Astrocyte (in vitro differentiated cells and primary cell): ENCODE measurements at regions not wholly inside any gene's neighbourhood (a gene's known extent, or its start where the extent isn't known, plus 50 kb on each side); places are given as distances from the start of the nearest gene placed in this dataset.
A peak's percentile ranks its signal among the peaks of the same experiment; 100 is the strongest.
"Not testable (repeated sequence)": the region's sequence is repeated elsewhere in the genome, so short reads cannot be mapped to it uniquely, and the experiment has no call there.

ENCODE experiments used
- DNase-seq: peaks from one replicate; pipeline ENCODE4 v3.0.0-alpha.2; 2010; ENCODE audit warnings: low read depth
- FAIRE-seq: peaks from 2 replicates; lab custom pipeline; 2011; peaks lifted over from hg19 to GRCh38; lab: Jason Lieb, UNC
- H2AFZ ChIP-seq: 2 replicates; pipeline ENCODE4 v1.6.0; 2012; ENCODE audit warnings: low read depth, low read length, inconsistent platforms
- H3K27ac ChIP-seq: 2 replicates; pipeline ENCODE4 v1.5.1; 2011; ENCODE audit warnings: low read depth, low read length, inconsistent platforms
- H3K27me3 ChIP-seq: 2 replicates; pipeline ENCODE4 v1.6.0; 2011; ENCODE audit warnings: low read length, inconsistent platforms; ENCODE audit not compliant: insufficient read depth
- H3K36me3 ChIP-seq: 2 replicates; pipeline ENCODE4 v1.5.1; 2011; ENCODE audit warnings: low read length, inconsistent platforms; ENCODE audit not compliant: insufficient read depth
- H3K4me1 ChIP-seq: 2 replicates; pipeline ENCODE4 v1.5.1; 2011; ENCODE audit warnings: low read length, inconsistent platforms; ENCODE audit not compliant: insufficient read depth
- H3K4me2 ChIP-seq: 2 replicates; pipeline ENCODE4 v1.6.0; 2012; ENCODE audit warnings: low read length, inconsistent platforms
- H3K4me3 ChIP-seq: 2 replicates; pipeline ENCODE4 v1.5.1; 2011; ENCODE audit warnings: low read depth, mild to moderate bottlenecking, low read length, inconsistent platforms; ENCODE audit not compliant: insufficient read depth
- H3K79me2 ChIP-seq: 2 replicates; pipeline ENCODE4 v1.6.0; 2012; ENCODE audit warnings: mild to moderate bottlenecking, low read length, inconsistent platforms; ENCODE audit not compliant: insufficient read depth
- H3K9ac ChIP-seq: 2 replicates; pipeline ENCODE4 v1.6.0; 2012; ENCODE audit warnings: mild to moderate bottlenecking, low read length, inconsistent platforms
- H3K9me3 ChIP-seq: 2 replicates; pipeline ENCODE4 v1.5.1; 2012; ENCODE audit warnings: low read depth, mild to moderate bottlenecking, low read length, inconsistent platforms; ENCODE audit not compliant: insufficient read depth
- H4K20me1 ChIP-seq: 2 replicates; pipeline ENCODE4 v1.6.0; 2012; ENCODE audit warnings: low read length, inconsistent platforms; ENCODE audit not compliant: insufficient read depth
- H3K27ac Mint-ChIP-seq: one replicate; pipeline ENCODE4 v1.8.0; 2021; ENCODE audit warnings: mild to moderate bottlenecking, mixed read lengths; ENCODE audit not compliant: unreplicated experiment
- H3K27me3 Mint-ChIP-seq: one replicate; pipeline ENCODE4 v1.8.0; 2021; ENCODE audit warnings: low read depth, mixed read lengths; ENCODE audit not compliant: unreplicated experiment
- H3K36me3 Mint-ChIP-seq: one replicate; pipeline ENCODE4 v1.8.0; 2021; ENCODE audit warnings: low read depth, mixed read lengths; ENCODE audit not compliant: unreplicated experiment
- H3K4me1 Mint-ChIP-seq: one replicate; pipeline ENCODE4 v1.8.0; 2021; ENCODE audit warnings: low read depth, mixed read lengths; ENCODE audit not compliant: unreplicated experiment
- H3K4me3 Mint-ChIP-seq: one replicate; pipeline ENCODE4 v1.8.0; 2021; ENCODE audit warnings: mild to moderate bottlenecking, moderate library complexity, mixed read lengths; ENCODE audit not compliant: unreplicated experiment
- H3K9me3 Mint-ChIP-seq: one replicate; pipeline ENCODE4 v1.8.0; 2021; ENCODE audit warnings: mild to moderate bottlenecking, mixed read lengths; ENCODE audit not compliant: unreplicated experiment
- EZH2 ChIP-seq: IDR thresholded peaks from 2 replicates; pipeline ENCODE4 v1.6.1; 2012; ENCODE audit warnings: mild to moderate bottlenecking, low read length, inconsistent platforms; ENCODE audit not compliant: insufficient read depth
- TF ChIP-seq, protein P1 (sequence below): IDR thresholded peaks from 2 replicates; pipeline ENCODE4 v1.5.1; 2011; ENCODE audit warnings: low read depth, mild to moderate bottlenecking, inconsistent platforms, low read length, moderate library complexity; ENCODE audit not compliant: insufficient read depth

DNA sequence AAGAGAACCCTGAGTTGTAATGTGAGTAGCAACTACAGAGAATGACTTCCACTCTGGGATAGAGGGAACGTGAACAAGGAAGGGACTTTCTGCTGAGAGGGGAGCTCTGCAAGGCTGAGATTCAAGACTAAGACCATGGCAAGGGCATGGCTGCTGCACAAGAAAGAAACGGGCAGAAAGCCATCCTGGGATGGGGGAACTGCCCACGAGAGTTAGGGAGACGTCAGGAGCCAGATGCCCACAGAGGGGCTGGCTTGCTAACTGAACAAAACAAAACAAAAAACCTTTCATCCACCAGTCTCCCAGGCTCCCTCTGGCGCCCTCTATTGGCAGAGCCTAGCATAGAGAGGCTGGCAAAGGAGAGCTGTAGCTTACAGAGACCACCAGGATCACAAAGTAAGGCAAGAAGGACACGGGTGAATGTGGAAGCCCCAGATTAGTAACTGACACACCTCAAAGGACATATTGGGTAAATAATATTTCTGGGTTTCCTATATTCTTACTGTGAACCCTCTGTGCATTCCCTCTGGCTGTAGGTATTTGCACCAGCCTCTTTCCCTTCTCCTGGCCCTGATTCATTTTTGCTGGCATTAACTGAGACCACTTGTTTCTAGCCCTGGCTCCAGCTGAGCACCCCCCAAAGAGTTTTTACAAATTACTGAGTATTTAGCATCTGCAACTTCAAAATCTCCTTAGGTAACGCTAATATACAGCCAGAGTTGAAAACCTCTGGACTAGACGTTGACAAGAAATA, 338.3 kb downstream of the EMP1 start:
- no peaks in the 10 kb centered on the region for H3K4me1 Mint-ChIP-seq
- no peak overlapping the region for H3K4me3 ChIP-seq
- H3K27ac Mint-ChIP-seq, result no peak overlapping the region
- no peak overlapping the region for H3K27ac ChIP-seq
- DNase-seq, result peak; percentile 1
- H3K36me3 ChIP-seq, result no peaks in the 10 kb centered on the region
- H3K79me2 ChIP-seq, result no peaks in the 10 kb centered on the region
- peak; percentile 37 for FAIRE-seq
- H3K9me3 ChIP-seq, result no peaks in the 10 kb centered on the region
- peak overlapping the region; percentile 62 for H2AFZ ChIP-seq
- H4K20me1 ChIP-seq, result no peaks in the 10 kb centered on the region
- H3K27me3 Mint-ChIP-seq, result no peaks in the 10 kb centered on the region
- no peak for TF ChIP-seq EZH2
- TF ChIP-seq, protein P1, sequence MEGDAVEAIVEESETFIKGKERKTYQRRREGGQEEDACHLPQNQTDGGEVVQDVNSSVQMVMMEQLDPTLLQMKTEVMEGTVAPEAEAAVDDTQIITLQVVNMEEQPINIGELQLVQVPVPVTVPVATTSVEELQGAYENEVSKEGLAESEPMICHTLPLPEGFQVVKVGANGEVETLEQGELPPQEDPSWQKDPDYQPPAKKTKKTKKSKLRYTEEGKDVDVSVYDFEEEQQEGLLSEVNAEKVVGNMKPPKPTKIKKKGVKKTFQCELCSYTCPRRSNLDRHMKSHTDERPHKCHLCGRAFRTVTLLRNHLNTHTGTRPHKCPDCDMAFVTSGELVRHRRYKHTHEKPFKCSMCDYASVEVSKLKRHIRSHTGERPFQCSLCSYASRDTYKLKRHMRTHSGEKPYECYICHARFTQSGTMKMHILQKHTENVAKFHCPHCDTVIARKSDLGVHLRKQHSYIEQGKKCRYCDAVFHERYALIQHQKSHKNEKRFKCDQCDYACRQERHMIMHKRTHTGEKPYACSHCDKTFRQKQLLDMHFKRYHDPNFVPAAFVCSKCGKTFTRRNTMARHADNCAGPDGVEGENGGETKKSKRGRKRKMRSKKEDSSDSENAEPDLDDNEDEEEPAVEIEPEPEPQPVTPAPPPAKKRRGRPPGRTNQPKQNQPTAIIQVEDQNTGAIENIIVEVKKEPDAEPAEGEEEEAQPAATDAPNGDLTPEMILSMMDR, result peak; percentile 94
- peaks cover 1% of the 10 kb centered on the region for H3K9me3 Mint-ChIP-seq
- H3K4me2 ChIP-seq, result peak overlapping the region; percentile 71
- no peaks in the 10 kb centered on the region for H3K36me3 Mint-ChIP-seq
- H3K9ac ChIP-seq, result no peak overlapping the region
- no peaks in the 10 kb centered on the region for H3K4me1 ChIP-seq
- no peaks in the 10 kb centered on the region for H3K27me3 ChIP-seq
- no peak overlapping the region for H3K4me3 Mint-ChIP-seq

DNA sequence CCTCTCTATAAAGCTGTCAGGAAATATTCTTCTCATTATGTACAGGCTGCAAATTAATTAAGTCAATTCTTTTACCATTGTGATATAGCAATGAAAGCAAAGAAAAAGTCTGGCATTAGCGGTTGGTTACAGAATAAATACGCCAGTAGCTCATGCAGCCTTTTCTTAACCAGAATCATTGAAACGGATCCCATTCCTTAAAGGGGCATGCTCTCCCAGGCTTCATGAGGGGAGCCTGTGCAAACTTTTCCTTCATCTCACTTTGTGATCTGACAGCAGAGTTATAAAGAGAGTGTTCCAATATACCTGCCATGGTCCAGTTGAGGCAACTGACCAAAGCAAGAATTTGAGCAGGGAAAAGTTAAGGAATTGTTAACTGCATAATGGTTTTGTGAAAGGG, 337.7 kb downstream of the EMP1 start:
- no peak for FAIRE-seq
- DNase-seq, result no peak
- no peaks in the 10 kb centered on the region for H3K4me1 Mint-ChIP-seq
- H3K27me3 ChIP-seq, result no peaks in the 10 kb centered on the region
- no peaks in the 10 kb centered on the region for H4K20me1 ChIP-seq
- H3K27ac ChIP-seq, result no peak overlapping the region
- peak overlapping the region; percentile 62 for H2AFZ ChIP-seq
- H3K4me2 ChIP-seq, result peak overlapping the region; percentile 71
- no peaks in the 10 kb centered on the region for H3K36me3 ChIP-seq
- TF ChIP-seq, protein P1, result no peak
- TF ChIP-seq EZH2, result no peak
- no peaks in the 10 kb centered on the region for H3K4me1 ChIP-seq
- no peaks in the 10 kb centered on the region for H3K27me3 Mint-ChIP-seq
- H3K79me2 ChIP-seq, result no peaks in the 10 kb centered on the region
- no peak overlapping the region for H3K9ac ChIP-seq
- peaks cover 5% of the 10 kb centered on the region for H3K9me3 Mint-ChIP-seq
- no peak overlapping the region for H3K27ac Mint-ChIP-seq
- H3K4me3 ChIP-seq, result no peak overlapping the region
- H3K36me3 Mint-ChIP-seq, result no peaks in the 10 kb centered on the region
- H3K4me3 Mint-ChIP-seq, result no peak overlapping the region
- no peaks in the 10 kb centered on the region for H3K9me3 ChIP-seq

DNA sequence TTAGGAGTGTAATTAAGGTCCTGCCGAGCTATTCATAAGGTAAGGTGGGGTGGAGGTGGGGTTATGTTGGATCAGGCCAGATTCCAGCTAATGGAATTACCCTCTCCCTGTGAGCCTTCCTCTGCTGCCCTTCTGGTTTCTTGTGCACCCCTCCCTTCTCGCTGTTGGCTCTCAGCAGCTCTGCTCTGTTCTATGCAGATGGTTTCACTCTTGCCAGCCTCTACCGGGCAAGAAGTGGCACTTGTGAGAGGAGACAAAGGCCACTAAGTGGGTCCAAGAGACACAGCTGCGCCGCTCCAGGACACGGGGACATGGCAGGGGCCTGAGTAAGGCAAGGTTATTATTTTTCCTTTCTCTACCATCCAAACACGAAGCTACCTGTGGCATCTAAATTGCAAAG, 334.4 kb downstream of the EMP1 start:
- Histone ChIP-seq H3K79me2 (no peaks in the 10 kb centered on the region), H3K27ac (no peak overlapping the region), H3K27me3 (no peaks in the 10 kb centered on the region), H4K20me1 (no peaks in the 10 kb centered on the region), H3K9me3 (peaks cover 2% of the 10 kb centered on the region), H2AFZ (no peak overlapping the region), H3K36me3 (no peaks in the 10 kb centered on the region), H3K4me2 (no peak overlapping the region), H3K4me1 (no peaks in the 10 kb centered on the region), H3K4me3 (no peak overlapping the region), H3K9ac (no peak overlapping the region)
- no peak overlapping the region for H3K4me3 Mint-ChIP-seq
- H3K27me3 Mint-ChIP-seq, result no peaks in the 10 kb centered on the region
- H3K36me3 Mint-ChIP-seq, result no peaks in the 10 kb centered on the region
- H3K9me3 Mint-ChIP-seq, result peaks cover 12% of the 10 kb centered on the region
- no peak overlapping the region for H3K27ac Mint-ChIP-seq
- FAIRE-seq (no peak), DNase-seq (no peak)
- no peak for TF ChIP-seq EZH2
- TF ChIP-seq, protein P1, result no peak
- H3K4me1 Mint-ChIP-seq, result peaks cover 3% of the 10 kb centered on the region

DNA sequence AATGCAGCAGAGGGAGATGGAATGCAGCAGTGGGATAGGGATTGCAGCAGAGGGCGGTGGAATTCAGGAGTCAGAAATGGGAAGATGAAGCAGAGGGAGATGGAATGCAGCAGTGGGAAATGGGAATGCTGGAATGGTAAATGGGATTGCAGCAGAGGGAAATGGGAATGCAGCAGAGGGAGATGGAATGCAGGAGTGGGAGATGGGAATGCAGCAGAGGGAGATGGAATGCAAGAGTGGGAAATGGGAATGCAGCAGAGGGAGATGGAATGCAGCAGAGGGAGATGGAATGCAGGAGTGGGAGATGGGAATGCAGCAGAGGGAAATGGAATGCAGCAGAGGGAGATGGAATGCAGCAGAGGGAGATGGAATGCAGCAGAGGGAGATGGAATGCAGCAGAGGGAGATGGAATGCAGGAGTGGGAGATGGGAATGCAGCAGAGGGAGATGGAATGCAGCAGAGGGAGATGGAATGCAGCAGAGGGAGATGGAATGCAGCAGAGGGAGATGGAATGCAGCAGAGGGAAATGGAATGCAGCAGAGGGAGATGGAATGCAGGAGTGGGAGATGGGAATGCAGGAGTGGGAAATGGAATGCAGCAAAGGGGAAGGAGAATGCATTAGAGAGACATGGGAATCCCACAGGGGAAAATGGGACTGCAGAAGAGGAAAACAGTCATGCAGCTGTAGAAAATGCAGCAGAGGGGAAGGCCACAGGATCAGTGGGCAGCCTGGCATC, 329.8 kb downstream of the EMP1 start:
- FAIRE-seq, H3K4me1 Mint-ChIP-seq, H3K27ac ChIP-seq, H3K4me1 ChIP-seq, H3K9ac ChIP-seq, H3K4me3 ChIP-seq, DNase-seq, H4K20me1 ChIP-seq, H3K27me3 ChIP-seq, H3K36me3 ChIP-seq, H3K27me3 Mint-ChIP-seq, H3K4me3 Mint-ChIP-seq, H3K79me2 ChIP-seq, H3K36me3 Mint-ChIP-seq, H3K9me3 ChIP-seq, H2AFZ ChIP-seq, H3K4me2 ChIP-seq, H3K27ac Mint-ChIP-seq: not testable (repeated sequence)
- peaks cover 12% of the 10 kb centered on the region for H3K9me3 Mint-ChIP-seq
